Choroid plexus epithelial cell (primary cell): ENCODE measurements at regions not wholly inside any gene's neighbourhood (a gene's known extent, or its start where the extent isn't known, plus 50 kb on each side); places are given as distances from the start of the nearest gene placed in this dataset.
A peak's percentile ranks its signal among the peaks of the same experiment; 100 is the strongest.
"Not testable (repeated sequence)": the region's sequence is repeated elsewhere in the genome, so short reads cannot be mapped to it uniquely, and the experiment has no call there.

Experiments used
- DNase-seq: peaks from one replicate; pipeline ENCODE4 v3.0.0-alpha.2; 2010; ENCODE audit warnings: low read depth
- H3K4me3 ChIP-seq: 2 replicates; pipeline ENCODE4 v1.5.1; 2011; ENCODE audit warnings: low read depth, mild to moderate bottlenecking, control low read depth, low read length, moderate library complexity
- CTCF ChIP-seq: conservative IDR thresholded peaks from 2 replicates; pipeline ENCODE4 v1.5.1; 2011; ENCODE audit warnings: low read depth, mild to moderate bottlenecking, control low read depth, inconsistent platforms, low read length, moderate library complexity

- not testable (repeated sequence) for DNase-seq, H3K4me3 ChIP-seq
Observed at GRCh38 chr2:131626011-131626410, 98.3 kb downstream of the CCDC74A start.

GRCh38 chr2:131626565-131626964 is 98.9 kb downstream of the CCDC74A start:
- not testable (repeated sequence) for DNase-seq, H3K4me3 ChIP-seq

GRCh38 chr2:131627777-131628176 is 100.1 kb downstream of the CCDC74A start:
- H3K4me3 ChIP-seq, DNase-seq: not testable (repeated sequence)

- H3K4me3 ChIP-seq, DNase-seq: not testable (repeated sequence)
Observed at GRCh38 chr2:131631648-131632047, 104.0 kb downstream of the CCDC74A start.

- DNase-seq, H3K4me3 ChIP-seq: not testable (repeated sequence)
Observed at GRCh38 chr2:131633405-131633804, 105.7 kb downstream of the CCDC74A start.

GRCh38 chr2:131633827-131634695 is 106.4 kb downstream of the CCDC74A start:
- not testable (repeated sequence) for DNase-seq, H3K4me3 ChIP-seq

GRCh38 chr2:131635611-131636010 is 107.9 kb downstream of the CCDC74A start:
- no peak for TF ChIP-seq CTCF
- no peak overlapping the region for H3K4me3 ChIP-seq
- no peak for DNase-seq

GRCh38 chr2:131636704-131637308 is 109.1 kb downstream of the CCDC74A start:
- not testable (repeated sequence) for H3K4me3 ChIP-seq, DNase-seq

- not testable (repeated sequence) for H3K4me3 ChIP-seq, DNase-seq
Observed at GRCh38 chr2:131639001-131639620, 111.4 kb downstream of the CCDC74A start.

- DNase-seq, result peak; percentile 48
- no peak for TF ChIP-seq CTCF
- H3K4me3 ChIP-seq, result no peak overlapping the region
Observed at GRCh38 chr2:131641414-131642206, 113.9 kb downstream of the CCDC74A start.

GRCh38 chr2:131643180-131643579 is 115.5 kb downstream of the CCDC74A start:
- not testable (repeated sequence) for DNase-seq, H3K4me3 ChIP-seq
